Activated naive CD4-positive, alpha-beta T cell (primary cell): ENCODE measurements at regions not wholly inside any gene's neighbourhood (a gene's known extent, or its start where the extent isn't known, plus 50 kb on each side); places are given as distances from the start of the nearest gene placed in this dataset.
A peak's percentile ranks its signal among the peaks of the same experiment; 100 is the strongest.
"Not testable (repeated sequence)": the region's sequence is repeated elsewhere in the genome, so short reads cannot be mapped to it uniquely, and the experiment has no call there.

Source experiments
- DNase-seq, 4 experiments: peaks; one replicate each; lab custom pipeline; 2025; lab: John Stamatoyannopoulos, UW

DNA sequence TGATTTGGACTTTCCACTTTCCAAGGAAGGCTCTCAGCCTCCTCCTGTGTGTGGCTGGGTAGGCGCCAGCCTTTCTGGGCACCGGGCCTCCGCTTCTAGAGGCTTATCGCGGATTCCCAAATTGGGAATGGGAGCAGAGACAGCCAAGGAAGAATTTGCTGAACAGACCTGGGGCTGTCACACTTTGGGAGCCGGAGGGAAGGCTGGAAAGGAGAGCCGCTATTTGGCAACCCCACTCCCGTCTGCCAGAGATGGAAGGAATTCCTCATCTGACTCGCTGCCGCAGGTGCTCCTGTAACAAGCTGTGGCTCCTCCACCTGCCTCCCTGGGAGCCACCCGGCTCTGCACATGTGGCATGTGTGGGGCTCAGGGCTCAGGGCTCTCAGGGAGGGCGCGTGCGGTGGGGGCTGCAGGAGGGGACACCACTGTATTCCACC is 50.8 kb upstream of the ECHDC3 start:
- no peak for DNase-seq

DNA sequence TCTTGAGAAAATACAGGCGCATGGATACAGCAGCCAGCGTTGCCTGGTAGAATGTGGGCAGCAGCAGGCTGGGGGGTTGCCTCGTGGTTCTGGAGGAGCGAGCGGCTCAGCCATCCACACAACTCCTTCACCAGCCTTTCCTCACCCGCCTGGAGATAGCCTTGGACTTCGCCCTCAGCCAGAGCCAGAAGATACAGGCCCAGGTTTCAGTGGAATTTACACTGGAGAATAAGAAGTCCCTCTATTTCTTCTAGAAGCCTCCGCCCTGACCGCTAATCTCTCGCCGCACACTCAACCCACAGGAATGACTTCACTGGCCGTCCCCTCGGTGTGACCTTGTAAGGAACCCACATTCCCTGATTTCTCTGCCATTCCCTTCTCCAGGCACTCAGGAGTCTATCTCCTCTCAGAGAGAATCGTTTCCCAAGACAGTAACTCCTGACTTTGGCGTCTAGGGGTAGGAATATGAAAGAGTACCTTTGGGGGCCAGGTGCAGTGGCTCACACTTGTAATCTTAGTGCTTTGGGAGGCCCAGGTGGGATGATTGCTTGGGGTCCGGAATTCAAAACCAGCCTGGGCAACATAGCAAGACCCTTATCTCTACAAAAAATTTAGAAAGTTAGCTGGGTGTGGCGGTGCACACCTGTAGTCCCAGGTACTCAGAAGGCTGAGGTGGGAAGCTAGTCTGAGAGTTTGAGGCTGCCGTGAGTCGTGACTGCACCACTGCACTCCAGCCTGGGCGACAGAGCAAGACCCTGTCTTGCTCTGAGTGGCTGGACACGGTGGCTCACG is 52.0 kb upstream of the ECHDC3 start:
- no peak for DNase-seq

DNA sequence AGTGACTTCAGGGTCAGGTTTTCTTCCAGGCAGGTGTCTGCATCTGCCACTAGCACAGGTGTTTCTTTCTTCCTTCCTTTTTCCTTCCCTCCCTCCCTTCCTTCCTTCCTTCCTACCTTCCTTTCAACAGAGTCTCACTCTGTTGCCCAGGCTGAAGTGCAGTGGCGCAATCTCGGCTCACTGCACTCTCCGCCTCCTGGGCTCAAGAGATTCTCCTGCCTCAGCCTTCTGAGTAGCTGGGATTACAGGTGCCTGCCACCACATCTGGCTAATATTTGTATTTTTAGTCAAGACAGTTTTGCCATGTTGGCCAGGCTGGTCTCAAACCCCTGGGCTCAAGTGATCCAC is 53.8 kb upstream of the ECHDC3 start:
- not testable (repeated sequence) for DNase-seq

DNA sequence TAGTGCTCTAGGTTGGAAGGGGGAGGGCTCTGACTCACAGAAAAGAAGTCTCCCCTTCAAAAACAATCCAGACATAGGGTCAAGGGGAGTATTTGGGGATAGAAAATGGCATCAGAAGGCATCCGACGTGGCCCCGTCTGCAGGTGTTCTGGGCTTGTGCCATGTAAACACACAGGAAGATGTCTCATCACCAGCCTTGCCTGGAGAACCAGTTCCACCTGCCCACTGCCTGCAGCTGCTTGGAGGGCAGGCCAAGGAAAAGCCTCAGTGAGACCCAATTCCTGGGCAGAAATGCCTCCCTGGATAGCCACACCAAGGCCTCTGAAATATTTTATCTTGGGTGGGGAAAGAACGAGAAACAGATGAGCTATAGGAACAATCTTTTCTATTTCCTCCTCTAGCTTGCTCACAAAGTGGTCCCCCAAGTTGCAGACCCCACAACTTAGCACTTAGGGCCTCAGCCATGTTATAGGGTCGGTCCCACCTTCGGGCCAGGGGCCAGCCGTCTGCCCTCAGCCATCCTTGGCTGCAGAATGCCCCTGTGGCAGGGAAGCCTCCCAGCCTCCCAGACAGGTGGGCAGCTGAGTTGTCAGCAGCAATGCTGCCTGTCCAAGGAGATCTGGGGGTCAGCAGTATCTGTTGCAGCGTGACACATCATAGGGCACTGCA is 54.3 kb upstream of the ECHDC3 start:
- no peak for DNase-seq

- no peak for DNase-seq
Observed at GRCh38 chr10:11687357-11687771, 54.8 kb upstream of the ECHDC3 start.

DNA sequence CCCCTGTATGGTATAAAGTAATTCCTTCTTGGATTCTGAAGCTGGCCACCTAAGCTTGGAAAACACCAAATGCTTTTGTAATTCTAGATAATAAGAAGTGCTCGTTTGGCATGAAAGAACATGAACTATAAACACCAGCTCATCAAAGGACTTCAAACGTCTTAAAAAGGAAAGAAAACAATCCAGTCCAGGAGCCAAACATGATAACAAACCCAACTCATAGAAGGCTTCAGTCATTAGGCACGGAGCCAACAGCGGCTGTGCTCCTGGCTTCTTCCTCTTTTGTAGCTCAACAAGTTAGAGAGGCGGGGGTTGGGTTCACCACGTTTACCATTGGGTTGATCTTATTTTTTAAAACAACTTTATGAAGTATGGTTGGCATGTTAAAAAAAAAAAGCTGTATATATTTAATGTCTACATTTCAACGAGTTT is 56.4 kb upstream of the ECHDC3 start:
- peak in 2 of 4 experiments; percentile 27 to 60 for DNase-seq

- DNase-seq, result peak in 3 of 4 experiments; percentile 11 to 61 (median 50)
Observed at GRCh38 chr10:11684717-11685645, 57.2 kb upstream of the ECHDC3 start.

GRCh38 chr10:11684341-11684716 is 57.9 kb upstream of the ECHDC3 start:
- DNase-seq, result not testable (repeated sequence)

DNA sequence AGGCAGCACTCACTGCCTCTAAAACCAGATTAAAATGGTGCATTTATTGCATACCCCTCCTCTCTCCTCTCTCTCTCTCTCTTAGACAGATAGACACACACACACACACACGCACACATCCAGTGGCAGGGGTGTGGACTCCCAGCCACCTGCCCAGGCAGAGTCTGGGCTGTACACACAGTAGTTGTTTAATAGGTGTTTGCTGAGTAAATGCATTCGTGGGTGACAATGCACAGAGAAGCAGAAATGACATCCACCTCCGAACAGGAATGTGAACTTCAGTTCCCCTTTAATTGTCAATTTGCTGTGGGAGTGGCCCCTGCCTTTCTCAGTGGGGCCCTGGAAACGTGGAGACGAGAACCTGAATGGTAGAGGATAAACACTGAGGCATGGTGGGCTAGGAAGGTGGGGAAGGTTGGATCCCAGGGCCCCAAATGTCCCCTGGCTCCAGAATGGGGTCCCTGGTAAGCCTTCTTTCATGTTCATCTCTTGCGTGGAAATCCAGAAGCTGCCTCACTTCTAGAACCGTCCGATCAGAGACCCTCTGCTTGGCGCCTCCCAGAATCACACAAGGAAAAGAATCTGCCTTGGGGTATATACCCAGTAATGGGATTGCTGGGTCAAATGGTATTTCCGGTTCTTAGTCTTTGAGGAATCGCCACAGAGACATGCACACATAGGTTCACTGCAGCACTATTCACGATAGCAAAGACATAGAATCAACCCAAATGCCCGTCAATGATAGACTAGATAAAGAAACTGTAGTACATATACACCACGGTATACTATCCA is 58.5 kb upstream of the ECHDC3 start:
- DNase-seq, result no peak

- no peak for DNase-seq
Observed at GRCh38 chr10:11682851-11683250, 59.3 kb upstream of the ECHDC3 start.

DNA sequence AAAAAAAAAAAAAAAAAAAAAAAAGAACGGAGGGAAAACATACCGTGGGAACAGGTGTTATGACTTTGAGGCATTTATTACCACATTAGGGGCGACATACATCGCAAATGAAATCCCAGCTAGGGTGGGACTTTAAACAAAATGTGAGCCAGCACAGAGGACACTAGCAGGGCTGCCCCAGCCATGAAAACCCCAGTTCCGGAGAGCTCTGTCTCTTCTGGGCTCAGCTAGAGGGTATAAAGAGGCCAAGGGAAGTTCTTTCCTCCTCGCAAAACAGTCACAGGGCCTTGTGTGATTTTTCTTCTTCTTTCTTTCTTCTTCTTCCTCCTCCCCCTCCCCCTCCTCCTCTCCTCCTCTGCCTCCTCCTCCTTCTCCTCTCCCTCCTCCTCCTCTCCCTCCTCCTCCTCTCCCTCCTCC is 59.9 kb upstream of the ECHDC3 start:
- DNase-seq, result no peak

DNA sequence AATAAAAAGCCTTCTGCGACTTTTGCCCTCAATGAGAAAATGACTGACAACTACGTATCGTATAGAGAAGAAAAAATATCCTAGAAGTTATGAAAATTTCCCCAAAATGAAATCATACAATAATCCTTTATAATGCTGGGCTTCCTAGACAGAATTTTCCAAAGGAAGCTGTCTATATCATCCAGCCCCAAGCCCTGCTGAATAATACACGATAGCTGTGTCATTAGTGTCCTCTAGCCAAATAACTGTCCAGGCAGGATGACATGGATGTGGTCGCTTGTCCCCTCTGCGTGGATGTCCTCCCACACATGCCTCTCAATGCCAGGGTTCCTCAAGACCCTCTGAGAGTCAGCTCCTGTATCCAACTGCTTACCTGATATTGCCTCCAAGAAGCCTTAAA is 61.7 kb upstream of the ECHDC3 start:
- no peak for DNase-seq

GRCh38 chr10:11679946-11680345 is 62.2 kb upstream of the ECHDC3 start:
- DNase-seq, result no peak

GRCh38 chr10:11678074-11678793 is 63.9 kb upstream of the ECHDC3 start:
- DNase-seq, result no peak

- DNase-seq, result no peak
Observed at GRCh38 chr10:11677480-11677879, 64.7 kb upstream of the ECHDC3 start.

DNA sequence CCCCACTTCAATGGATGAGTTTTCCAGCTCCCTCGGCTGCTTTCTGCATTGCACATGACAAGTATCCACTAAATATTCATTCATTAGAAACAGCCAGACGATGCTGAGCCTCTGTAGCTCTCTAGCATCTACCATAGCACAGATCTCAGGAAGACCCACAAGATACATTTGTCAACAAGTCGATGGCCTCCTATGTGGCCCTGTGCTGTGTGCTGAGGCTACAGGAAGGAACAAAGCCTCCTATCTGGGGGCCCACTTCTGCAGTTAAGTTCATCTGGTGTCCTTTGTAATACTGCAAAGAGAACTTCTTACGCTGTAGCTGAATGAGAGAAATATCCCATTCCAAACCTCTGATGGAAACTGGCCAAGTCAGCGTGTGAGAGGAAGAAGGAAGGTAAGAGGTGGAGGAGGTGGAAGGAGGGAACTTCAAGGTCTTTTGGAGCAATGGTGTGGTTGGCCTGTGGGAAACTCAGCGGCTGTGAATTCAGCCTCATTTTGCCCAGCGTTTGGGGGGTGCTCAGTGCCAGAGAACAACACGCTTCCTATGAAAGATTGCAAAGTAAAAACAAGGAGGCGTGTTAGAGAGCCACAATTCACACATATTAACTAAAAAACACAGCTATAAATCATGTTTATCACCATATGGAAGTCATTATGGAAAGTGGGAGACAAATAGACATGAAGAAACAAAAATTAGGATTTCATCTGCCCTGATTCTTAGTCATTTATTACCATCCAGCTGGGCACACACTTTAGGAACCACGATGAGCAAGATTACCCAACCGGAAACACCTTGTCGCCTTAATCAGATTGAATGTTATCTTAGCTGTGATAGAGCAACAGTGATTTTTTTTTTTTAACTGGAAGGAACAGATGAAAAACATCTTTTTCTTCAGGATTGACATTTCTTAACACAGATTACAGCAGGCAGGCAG is 62.2 kb upstream of the USP6NL start:
- DNase-seq, result no peak

GRCh38 chr10:11672836-11673235 is 61.4 kb upstream of the USP6NL start:
- DNase-seq, result no peak

- DNase-seq, result no peak
Observed at GRCh38 chr10:11670381-11670780, 58.9 kb upstream of the USP6NL start.

- DNase-seq, result no peak
Observed at GRCh38 chr10:11668847-11669610, 57.6 kb upstream of the USP6NL start.
